Ishikawa (cell line): ENCODE measurements at regions not wholly inside any gene's neighbourhood (a gene's known extent, or its start where the extent isn't known, plus 50 kb on each side); places are given as distances from the start of the nearest gene placed in this dataset.

ENCODE experiments used
- CEBPB ChIP-seq: IDR thresholded peaks from 2 replicates; pipeline ENCODE4 v1.6.1; 2012
- CREB1 ChIP-seq: IDR thresholded peaks from 2 replicates; pipeline ENCODE4 v1.6.1; 2012; ENCODE audit warnings: low read depth
- EGR1 ChIP-seq: IDR thresholded peaks from 2 replicates; pipeline ENCODE4 v1.6.1; 2012
- EP300 ChIP-seq: IDR thresholded peaks from 2 replicates; pipeline ENCODE4 v1.6.1; 2012; ENCODE audit warnings: borderline replicate concordance
- FOXM1 ChIP-seq: IDR thresholded peaks from 2 replicates; pipeline ENCODE4 v1.6.1; 2012; ENCODE audit warnings: low read depth, borderline replicate concordance
- MAX ChIP-seq: IDR thresholded peaks from 2 replicates; pipeline ENCODE4 v1.6.1; 2012
- NFIC ChIP-seq: IDR thresholded peaks from 2 replicates; pipeline ENCODE4 v1.6.1; 2012
- RAD21 ChIP-seq: IDR thresholded peaks from 2 replicates; pipeline ENCODE4 v1.6.1; 2012; ENCODE audit warnings: low read depth
- REST ChIP-seq: IDR thresholded peaks from 2 replicates; pipeline ENCODE4 v1.6.1; 2012; ENCODE audit warnings: low read depth, mild to moderate bottlenecking
- TAF1 ChIP-seq: IDR thresholded peaks from 2 replicates; pipeline ENCODE4 v1.6.1; 2012; ENCODE audit warnings: low read depth, mild to moderate bottlenecking
- TCF12 ChIP-seq: IDR thresholded peaks from 2 replicates; pipeline ENCODE4 v1.6.1; 2012; ENCODE audit warnings: low read depth
- TEAD4 ChIP-seq: IDR thresholded peaks from 2 replicates; pipeline ENCODE4 v1.6.1; 2012
- USF1 ChIP-seq: IDR thresholded peaks from 2 replicates; pipeline ENCODE4 v1.6.1; 2012
- YY1 ChIP-seq: IDR thresholded peaks from 2 replicates; pipeline ENCODE4 v1.6.1; 2012; ENCODE audit warnings: low read depth
- ZBTB7A ChIP-seq: IDR thresholded peaks from 2 replicates; pipeline ENCODE4 v1.6.1; 2012; ENCODE audit warnings: low read depth

GRCh38 chr6:91415031-91415605, 828.2 kb upstream of the MAP3K7 start:
- TF ChIP-seq YY1 (no peak), NFIC (no peak), TAF1 (no peak)

GRCh38 chr6:91412532-91412931, 825.7 kb upstream of the MAP3K7 start:
- TF ChIP-seq RAD21 (no peak), EGR1 (no peak)

- no peak for TF ChIP-seq TAF1
- no peak for TF ChIP-seq YY1
- no peak for TF ChIP-seq EP300
- no peak for TF ChIP-seq ZBTB7A
- no peak for TF ChIP-seq EGR1
- no peak for TF ChIP-seq MAX
- no peak for TF ChIP-seq FOXM1
- TF ChIP-seq REST = no peak
- no peak for TF ChIP-seq CEBPB
- no peak for TF ChIP-seq NFIC
Observed at GRCh38 chr6:91407706-91408105, 820.8 kb upstream of the MAP3K7 start.

DNA sequence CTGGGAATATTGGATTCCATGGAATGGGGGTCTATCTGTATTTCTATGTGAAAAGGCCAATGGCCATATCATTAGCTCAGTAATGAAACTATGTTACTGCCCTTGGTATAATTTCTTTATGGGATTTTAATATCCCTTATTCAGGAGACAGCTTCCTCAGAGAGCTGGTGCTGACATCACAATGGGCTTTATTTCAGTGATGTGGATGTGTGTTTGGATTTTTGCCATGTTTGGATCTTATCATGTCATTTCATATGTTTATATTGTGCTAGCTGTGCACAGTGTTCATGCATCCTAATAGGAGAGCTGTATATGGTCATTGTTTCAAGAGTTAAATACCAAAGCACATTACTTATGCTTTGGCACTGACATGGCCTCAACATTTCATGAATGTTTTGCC, 806.1 kb upstream of the MAP3K7 start:
- no peak for TF ChIP-seq EP300
- no peak for TF ChIP-seq ZBTB7A
- TF ChIP-seq MAX = no peak
- TF ChIP-seq EGR1 = no peak
- TF ChIP-seq TCF12 = no peak
- no peak for TF ChIP-seq TAF1
- TF ChIP-seq YY1 = no peak
- TF ChIP-seq NFIC = no peak
- no peak for TF ChIP-seq RAD21
- TF ChIP-seq FOXM1 = no peak
- TF ChIP-seq TEAD4 = no peak
- no peak for TF ChIP-seq USF1
- no peak for TF ChIP-seq REST
- no peak for TF ChIP-seq CEBPB
- no peak for TF ChIP-seq CREB1

- TF ChIP-seq REST (no peak), ZBTB7A (no peak), TCF12 (no peak), NFIC (no peak), EGR1 (no peak), YY1 (no peak), CREB1 (no peak), TEAD4 (no peak), RAD21 (no peak), FOXM1 (no peak), TAF1 (no peak), USF1 (no peak), EP300 (no peak), CEBPB (no peak), MAX (no peak)
Observed at GRCh38 chr6:91387290-91388059, 800.6 kb upstream of the MAP3K7 start.
